Mononuclear cell (primary cell): ENCODE measurements at regions not wholly inside any gene's neighbourhood (a gene's known extent, or its start where the extent isn't known, plus 50 kb on each side); places are given as distances from the start of the nearest gene placed in this dataset.

Source experiments
- H3K27me3 ChIP-seq: 2 replicates; pipeline ENCODE4 v1.6.0; 2011; ENCODE audit warnings: low read length, control low read depth; ENCODE audit not compliant: insufficient read depth
- H3K4me1 ChIP-seq: 2 replicates; pipeline ENCODE4 v1.5.1; 2011; ENCODE audit warnings: mild to moderate bottlenecking, low read length, control low read depth; ENCODE audit not compliant: insufficient read depth
- H3K4me3 ChIP-seq: 2 replicates; pipeline ENCODE4 v1.5.1; 2011; ENCODE audit warnings: mild to moderate bottlenecking, low read length, moderate library complexity
- H3K9me3 ChIP-seq: 2 replicates; pipeline ENCODE4 v1.5.1; 2011; ENCODE audit warnings: low read depth, mild to moderate bottlenecking, control low read depth, low read length

DNA sequence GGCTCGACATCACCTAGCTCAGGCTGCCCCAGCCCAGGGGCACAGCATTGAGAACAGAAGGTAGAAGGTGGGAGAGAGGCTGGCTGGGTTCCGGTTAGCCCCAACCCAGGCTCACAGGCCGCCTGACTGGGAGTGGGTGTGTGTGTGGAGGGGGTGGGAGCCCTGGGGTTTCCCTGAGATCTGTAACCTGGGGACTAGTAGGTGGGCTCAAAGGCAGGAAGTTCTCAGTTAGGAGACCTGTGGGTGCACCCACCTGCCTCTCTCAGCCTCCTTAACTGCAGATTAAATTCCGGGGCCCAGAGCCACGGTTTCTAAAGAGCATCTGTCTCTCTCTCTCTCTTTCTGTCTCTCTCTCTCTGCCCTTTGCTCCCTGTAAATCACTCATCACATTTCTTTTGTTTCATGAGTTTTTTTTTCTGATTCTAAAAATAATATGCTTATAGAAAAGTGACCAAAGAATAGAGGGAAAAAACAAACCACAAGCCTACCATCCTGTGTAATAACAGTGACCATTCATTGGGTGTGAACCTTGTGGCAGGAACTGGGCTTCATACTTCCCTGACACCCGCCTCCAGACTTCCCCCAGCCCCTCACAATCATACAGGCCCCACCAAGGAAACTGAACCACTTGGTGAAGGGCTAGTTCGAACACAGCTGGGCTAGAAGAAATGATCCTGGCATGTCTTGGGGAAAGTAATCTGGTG is 83.4 kb upstream of the SMNDC1 start:
- Histone ChIP-seq H3K4me3 (no peak overlapping the region), H3K4me1 (peaks cover 14% of the 10 kb centered on the region), H3K9me3 (no peaks in the 10 kb centered on the region), H3K27me3 (no peaks in the 10 kb centered on the region)

DNA sequence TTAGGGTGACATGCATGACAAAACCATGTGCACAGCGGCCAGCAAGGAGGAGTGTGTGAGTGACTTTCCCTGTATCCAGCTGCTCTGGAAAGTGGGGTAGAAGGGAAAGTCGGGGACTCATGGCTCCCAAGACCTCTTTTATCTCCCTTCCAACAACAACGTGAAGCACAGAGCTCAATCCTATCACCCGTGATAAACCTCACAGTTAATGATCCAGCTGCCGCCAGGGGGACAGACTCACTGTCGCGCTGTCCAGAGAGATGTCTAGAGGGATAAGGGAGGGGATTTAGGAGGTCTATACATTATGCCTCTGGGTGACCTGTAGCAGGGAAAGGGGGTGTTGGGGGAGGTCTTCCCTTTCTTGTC is 84.0 kb upstream of the SMNDC1 start:
- Histone ChIP-seq H3K4me1 (peaks cover 14% of the 10 kb centered on the region), H3K4me3 (no peak overlapping the region), H3K27me3 (no peaks in the 10 kb centered on the region), H3K9me3 (no peaks in the 10 kb centered on the region)

DNA sequence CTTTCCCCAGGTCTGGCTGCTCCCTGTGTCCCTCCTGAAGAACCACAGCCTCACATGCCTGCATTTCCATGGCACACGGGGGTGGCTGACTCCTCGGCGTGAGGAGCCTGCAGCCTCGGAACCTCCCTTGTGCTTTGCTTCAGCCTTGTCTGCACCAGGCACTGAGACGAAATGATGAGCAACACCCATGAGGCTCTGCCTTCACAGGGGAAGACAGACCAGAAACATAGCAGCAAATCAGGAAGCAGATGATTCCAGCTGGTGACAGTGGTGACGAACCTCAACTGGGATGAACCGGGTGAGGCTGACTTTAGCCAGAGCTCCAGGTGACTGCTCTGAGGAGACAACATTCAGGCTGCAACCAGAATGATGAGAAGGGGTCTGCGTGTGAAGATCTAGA is 84.5 kb upstream of the SMNDC1 start:
- no peaks in the 10 kb centered on the region for H3K27me3 ChIP-seq
- H3K9me3 ChIP-seq, result no peaks in the 10 kb centered on the region
- no peak overlapping the region for H3K4me3 ChIP-seq
- H3K4me1 ChIP-seq, result peaks cover 14% of the 10 kb centered on the region

DNA sequence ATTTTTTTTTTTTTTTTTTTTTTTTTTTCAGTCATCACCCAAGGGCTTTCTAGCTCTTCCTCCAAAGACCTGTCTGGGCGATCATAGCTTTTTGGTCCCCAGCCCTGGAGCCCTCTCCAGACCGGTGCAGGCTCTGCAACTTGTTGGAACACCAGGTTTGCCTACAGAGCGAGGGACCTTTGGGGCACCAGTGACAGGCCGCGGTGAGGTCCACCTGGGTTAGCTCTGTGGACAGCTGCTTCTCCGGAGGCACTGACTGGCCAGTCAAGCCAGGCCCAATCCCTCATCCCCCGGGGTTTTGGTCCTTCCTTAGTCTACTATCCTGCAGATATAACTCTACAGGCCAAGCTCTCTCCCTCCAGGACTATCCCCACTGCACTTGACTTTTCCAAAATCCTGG is 86.8 kb upstream of the SMNDC1 start:
- Histone ChIP-seq H3K4me1 (peaks cover 14% of the 10 kb centered on the region), H3K27me3 (no peaks in the 10 kb centered on the region), H3K9me3 (no peaks in the 10 kb centered on the region), H3K4me3 (no peak overlapping the region)

DNA sequence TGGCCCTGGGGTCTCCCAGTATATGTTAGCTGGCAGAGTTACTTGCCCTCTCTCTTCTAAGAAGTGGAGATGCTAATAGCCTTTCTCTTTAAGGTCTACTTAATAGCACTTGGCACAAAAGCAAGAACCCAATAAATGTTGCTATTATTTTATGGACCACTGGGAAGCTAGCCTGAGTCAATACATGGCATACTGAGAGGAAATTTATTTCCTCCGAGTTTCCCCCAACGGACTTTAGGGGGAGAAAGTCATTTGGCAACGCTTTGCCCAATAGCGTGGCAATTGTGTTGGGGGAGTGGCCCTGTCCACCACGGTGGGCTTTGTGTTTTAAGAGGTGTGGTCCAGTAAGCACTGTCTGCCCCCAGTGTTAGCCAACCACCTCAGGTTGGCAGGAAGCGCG is 87.4 kb upstream of the SMNDC1 start:
- no peaks in the 10 kb centered on the region for H3K27me3 ChIP-seq
- H3K4me1 ChIP-seq, result peaks cover 14% of the 10 kb centered on the region
- H3K9me3 ChIP-seq, result no peaks in the 10 kb centered on the region
- H3K4me3 ChIP-seq, result no peak overlapping the region

DNA sequence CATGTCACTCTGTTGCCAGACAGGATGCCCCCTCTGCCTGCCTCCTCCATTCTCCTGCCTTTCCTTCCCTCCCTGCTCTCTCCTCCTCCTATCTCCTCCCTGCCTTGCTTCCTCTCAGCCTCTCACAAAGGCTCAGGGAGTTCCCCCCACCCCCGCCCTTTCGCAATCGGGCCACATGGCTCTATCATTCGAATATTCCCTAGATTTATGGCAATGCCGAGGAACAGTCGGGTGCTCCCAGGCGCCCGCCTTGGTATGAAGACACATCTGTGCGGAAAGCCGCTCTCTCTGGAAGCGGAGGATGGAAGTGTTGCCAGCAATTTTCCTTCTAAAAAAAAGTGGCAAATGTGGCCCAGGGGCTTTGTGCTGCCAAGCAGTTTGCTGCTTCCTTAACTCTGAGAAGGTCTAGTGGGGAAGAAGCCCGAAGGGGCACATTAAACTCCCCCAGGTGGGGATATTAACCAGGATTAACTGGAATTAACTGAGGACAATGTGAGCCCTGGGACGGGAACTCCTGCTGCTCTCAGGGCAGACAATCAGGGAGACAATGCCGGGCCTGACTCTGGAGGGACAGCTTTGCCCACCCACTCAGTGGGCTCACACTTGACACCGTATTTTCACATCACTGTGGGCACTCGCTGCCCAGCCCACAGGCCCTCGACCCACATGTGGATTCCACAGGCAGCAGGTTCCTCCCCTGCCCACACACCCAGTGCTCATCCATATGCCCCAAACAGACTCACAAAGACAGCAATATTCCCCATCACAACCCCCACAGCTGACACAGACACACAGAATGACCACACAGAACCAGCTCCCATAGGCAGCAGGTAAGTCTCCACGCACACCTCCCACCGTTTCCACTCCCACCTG is 88.4 kb upstream of the SMNDC1 start:
- H3K9me3 ChIP-seq, result no peaks in the 10 kb centered on the region
- no peak overlapping the region for H3K4me3 ChIP-seq
- no peaks in the 10 kb centered on the region for H3K27me3 ChIP-seq
- H3K4me1 ChIP-seq, result peaks cover 9% of the 10 kb centered on the region

DNA sequence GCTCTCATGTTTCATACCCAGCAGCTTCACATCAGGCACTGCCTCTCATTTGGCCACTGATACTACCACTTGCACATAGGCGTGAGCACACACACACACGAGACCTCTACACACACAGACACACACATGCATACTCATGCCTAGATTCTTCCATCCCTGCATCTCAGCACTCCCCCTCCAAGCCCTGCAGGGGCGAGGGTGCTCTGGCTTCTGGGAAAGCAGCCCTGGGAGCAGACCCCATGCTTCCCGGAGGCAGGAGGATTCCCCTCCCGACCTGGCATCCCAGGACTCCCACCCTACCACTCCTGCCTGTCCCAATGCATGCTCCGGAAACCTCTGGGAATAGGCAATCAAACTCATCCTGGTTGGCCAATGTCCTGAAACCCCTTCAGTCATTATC is 89.1 kb upstream of the SMNDC1 start:
- H3K4me3 ChIP-seq, result no peak overlapping the region
- no peaks in the 10 kb centered on the region for H3K9me3 ChIP-seq
- H3K4me1 ChIP-seq, result peaks cover 1% of the 10 kb centered on the region
- H3K27me3 ChIP-seq, result no peaks in the 10 kb centered on the region

DNA sequence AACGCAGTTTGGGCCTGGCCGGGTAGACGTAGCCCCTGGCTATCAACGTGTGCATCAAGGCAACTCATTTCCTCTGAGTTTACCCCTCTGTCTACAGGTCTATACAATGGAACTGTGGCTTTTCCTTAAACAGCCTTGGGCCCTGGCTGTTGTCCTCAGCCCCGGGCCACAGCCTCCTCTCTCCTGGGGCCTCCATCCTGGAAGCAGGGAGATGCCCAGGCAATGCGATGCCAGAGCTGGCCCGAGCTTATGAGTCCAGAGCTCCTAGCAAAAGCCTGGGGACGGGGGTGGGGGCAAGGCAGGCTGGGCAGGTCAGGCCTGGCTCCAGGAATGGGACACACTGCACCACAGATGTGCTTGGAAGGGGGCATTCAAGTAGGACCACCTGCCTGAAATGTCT is 89.6 kb upstream of the SMNDC1 start:
- Histone ChIP-seq H3K9me3 (no peaks in the 10 kb centered on the region), H3K27me3 (no peaks in the 10 kb centered on the region), H3K4me3 (no peak overlapping the region), H3K4me1 (no peaks in the 10 kb centered on the region)

DNA sequence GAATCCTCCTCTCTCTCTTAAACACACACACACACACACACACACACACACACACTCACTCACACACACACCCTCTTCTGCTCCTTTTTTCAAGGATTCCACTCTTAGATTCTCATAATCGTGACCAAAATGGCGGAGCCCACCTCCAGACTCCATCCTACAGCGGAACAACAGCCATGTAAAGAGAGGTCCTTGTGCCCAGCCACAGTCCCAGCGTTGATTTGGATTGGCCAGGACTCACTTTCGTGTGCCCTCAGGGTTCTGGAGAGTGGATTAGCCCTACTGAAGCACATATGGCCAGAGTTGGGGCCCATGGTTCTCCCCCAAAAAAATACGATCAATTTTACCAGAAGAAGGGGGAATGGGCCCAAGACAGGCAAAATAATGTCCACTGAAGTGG is 90.2 kb upstream of the SMNDC1 start:
- Histone ChIP-seq H3K9me3 (no peaks in the 10 kb centered on the region), H3K4me3 (no peak overlapping the region)

DNA sequence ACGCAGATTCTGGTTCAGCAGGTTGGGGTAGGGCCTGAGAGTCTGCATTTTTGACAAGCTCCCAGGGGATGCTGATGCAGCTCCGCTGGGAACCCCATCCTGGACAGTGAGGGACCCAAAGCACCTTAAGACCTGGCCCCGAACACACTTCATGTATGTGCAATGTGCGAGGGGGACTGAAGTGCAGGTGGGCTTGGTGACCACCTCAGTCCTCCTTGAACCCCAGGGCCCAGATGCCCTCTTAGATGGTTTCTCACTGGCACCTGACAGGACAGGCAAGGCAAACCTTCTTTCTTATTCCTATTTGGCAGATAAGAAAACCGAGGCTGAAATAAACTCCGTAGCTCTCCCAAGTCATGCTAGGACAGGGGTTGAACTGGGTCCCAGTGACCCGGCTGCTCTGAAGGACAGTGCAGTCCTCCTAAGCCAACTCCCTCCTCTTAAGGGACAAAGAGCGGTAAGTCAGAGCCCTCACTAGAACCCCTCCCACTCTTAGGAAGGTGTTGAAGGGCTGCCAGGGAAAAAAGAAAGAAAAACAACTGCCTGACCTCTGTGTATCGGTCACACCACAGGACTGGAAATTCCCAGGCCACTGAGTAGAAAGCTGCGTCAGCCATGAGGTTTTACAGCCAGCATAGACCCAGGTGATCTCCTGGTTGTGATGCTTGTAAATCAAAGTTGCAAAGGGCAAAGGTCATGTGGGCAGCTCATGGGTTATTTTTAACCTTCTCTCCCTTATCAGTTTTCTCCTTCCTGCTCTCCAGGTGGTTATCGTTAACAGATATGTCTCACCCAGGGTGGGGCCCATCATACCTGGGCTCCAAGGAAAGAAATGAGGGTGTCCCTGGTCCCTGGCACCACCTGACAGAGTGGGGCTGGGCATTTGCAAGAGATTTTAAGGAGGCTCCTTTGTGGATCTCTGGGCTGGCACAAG is 90.9 kb upstream of the SMNDC1 start:
- no peaks in the 10 kb centered on the region for H3K4me1 ChIP-seq

More for the DNA sequence above, 90.2 kb upstream of the SMNDC1 start:
- Histone ChIP-seq H3K27me3 (no peaks in the 10 kb centered on the region), H3K4me1 (no peaks in the 10 kb centered on the region)

DNA sequence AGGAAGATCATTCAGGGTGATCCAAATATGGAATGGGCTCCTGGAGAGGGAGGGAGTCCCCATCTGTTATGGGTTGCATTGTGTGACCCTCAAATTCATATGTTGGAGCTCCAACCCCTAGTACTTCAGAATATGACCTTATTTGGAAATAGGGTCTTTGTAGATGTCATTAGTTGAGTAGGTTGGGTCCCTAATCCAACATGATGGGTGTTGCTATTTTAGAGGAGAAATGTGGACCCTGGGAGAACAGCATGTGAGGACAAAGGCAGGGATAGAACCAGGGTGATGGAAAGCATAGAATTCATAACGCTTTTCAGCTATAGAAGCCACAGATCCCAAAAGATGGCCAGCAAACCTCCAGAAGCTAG is 91.5 kb upstream of the SMNDC1 start:
- Histone ChIP-seq H3K9me3 (no peaks in the 10 kb centered on the region), H3K27me3 (no peaks in the 10 kb centered on the region), H3K4me1 (no peaks in the 10 kb centered on the region)

More for the DNA sequence above, 90.9 kb upstream of the SMNDC1 start:
- H3K27me3 ChIP-seq, result no peaks in the 10 kb centered on the region
- no peak overlapping the region for H3K4me3 ChIP-seq
- no peaks in the 10 kb centered on the region for H3K9me3 ChIP-seq

DNA sequence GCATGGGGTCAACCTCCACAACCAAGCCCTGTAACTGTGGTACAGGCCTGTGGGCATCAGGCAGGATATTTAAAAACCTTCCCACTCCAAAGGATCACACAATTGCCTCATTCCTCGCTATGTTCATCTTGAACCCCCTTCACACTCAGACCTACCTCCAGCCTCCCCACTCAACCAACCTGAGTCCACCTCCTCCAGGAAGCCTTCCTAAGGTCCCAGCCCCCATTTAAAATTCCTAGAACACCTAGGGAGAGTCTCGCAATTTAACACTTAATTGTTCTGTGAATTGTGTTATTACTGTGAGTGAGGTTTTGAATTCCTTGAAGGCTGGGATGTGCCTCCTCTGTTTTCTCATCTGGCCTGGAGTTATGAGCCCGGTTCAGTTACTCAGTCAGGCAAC is 93.1 kb upstream of the SMNDC1 start:
- H3K4me1 ChIP-seq, result no peaks in the 10 kb centered on the region
- no peaks in the 10 kb centered on the region for H3K27me3 ChIP-seq
- no peaks in the 10 kb centered on the region for H3K9me3 ChIP-seq
- no peak overlapping the region for H3K4me3 ChIP-seq

More for the DNA sequence above, 91.5 kb upstream of the SMNDC1 start:
- no peak overlapping the region for H3K4me3 ChIP-seq

DNA sequence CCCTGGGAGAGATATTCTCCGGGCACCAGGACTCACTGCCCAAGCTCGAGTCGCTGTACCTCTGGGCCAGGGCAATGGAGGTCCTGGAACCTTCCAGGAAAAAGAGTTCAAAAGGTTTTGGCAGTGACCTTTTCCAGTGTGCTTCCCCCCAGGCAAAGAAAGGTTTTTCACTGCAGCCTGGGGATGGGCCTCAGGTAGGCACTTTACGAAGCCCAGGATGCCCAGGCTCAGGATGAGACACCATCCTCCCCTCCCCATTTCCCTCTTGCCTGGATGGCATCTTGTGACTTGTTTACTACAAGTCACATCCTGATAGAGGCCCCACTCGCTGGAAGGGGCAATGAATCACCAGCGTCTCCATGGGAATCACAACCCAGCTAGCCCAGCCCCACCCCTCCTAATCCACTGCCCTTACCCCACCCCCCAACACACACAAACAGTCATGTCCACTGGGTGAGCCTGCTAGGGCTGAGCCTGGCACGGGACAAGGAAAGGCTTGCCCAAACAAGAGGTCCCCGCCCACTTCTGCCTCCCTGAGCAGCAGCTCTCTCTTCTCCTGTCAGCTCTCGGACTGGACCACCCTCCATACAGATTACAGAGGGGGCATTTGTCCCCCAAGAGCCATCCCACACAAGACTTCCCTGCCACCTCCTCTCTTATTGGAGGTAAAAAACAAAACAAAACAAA is 93.8 kb upstream of the SMNDC1 start:
- H3K27me3 ChIP-seq, result no peaks in the 10 kb centered on the region
- no peak overlapping the region for H3K4me3 ChIP-seq
- no peaks in the 10 kb centered on the region for H3K4me1 ChIP-seq
- no peaks in the 10 kb centered on the region for H3K9me3 ChIP-seq

DNA sequence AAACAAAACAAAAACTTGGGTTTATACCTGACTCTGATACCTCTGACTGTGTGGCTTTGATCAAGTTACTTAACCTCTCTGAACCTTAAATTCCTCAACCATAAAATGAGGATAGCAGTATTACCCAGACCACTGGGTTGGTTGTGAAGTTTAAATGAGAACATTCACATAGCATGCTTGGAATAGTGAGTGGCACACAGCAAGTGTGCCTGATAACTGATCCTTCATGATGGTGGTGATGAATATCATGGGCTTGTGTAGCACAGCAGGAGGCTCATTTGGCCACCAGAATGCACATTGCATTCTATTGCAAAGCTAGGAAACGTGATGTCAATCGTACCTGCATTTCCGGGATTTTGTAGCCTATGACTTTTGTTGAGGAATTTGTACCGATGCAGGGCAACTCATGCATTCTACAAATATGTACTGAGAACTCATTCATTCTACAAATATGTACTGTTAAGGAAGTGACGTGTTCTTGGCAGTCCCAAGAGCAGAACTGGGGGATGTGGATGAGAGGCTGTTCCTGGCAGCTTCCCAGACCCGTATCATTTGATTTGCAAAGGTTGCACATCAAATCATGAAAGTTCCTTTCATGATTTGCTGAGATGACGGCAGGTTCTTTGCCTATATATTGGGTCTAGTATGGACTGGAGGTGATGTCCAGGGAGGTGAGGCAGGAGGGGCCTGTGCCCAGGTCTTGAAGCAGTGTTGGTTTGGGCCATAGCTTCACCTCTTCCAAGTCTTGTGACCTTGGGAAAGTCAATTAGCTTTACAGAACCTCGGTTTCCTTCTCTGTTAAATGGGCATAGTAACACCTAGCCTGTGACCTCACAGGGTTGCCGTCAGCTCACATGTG is 94.6 kb upstream of the SMNDC1 start:
- Histone ChIP-seq H3K4me1 (no peaks in the 10 kb centered on the region), H3K9me3 (no peaks in the 10 kb centered on the region), H3K4me3 (no peak overlapping the region), H3K27me3 (no peaks in the 10 kb centered on the region)
